Endothelial cell of umbilical vein (primary cell): ENCODE measurements at regions not wholly inside any gene's neighbourhood (a gene's known extent, or its start where the extent isn't known, plus 50 kb on each side); places are given as distances from the start of the nearest gene placed in this dataset.

ENCODE experiments used
- BruUV-seq: library from RNA; stranded (reverse); fragments of 400-500 nt; replicated peaks from 2 replicates; lab custom pipeline; 2021; lab: Mats Ljungman, UMichigan
- CTCF ChIA-PET: fragments of 300-600, 350-600 bp; sonication (Branson Sonifier 250); formaldehyde crosslinking; loops from one replicate; lab custom pipeline; 2021; ENCODE audit warnings: antibody characterized with exemption, inconsistent platforms; lab: Charles Lee
- POLR2A ChIA-PET: fragments of 300-600, 350-600 bp; sonication (Branson Sonifier 250); formaldehyde crosslinking; loops from one replicate; lab custom pipeline; 2021; ENCODE audit warnings: antibody characterized with exemption, inconsistent platforms; lab: Charles Lee
- DNase-seq: peaks from one replicate; pipeline ENCODE4 v3.0.0-alpha.2; 2011; ENCODE audit warnings: low read depth, low spot score
- FAIRE-seq: peaks from 2 replicates; lab custom pipeline; 2011; peaks lifted over from hg19 to GRCh38; lab: Jason Lieb, UNC
- H2AFZ ChIP-seq: 2 replicates; pipeline ENCODE4 v1.6.0; 2012; ENCODE audit warnings: low read depth, low read length, control low read depth, inconsistent platforms
- H3K27ac ChIP-seq: 2 replicates; pipeline ENCODE4 v1.5.1; 2011; ENCODE audit warnings: low read depth, mild to moderate bottlenecking, control low read depth, low read length, moderate library complexity; ENCODE audit not compliant: insufficient read depth
- H3K27me3 ChIP-seq, 2 experiments: 2 replicates each; pipeline versions ENCODE4 v1.6.0 to v1.6.1; 2011; ENCODE audit warnings: low read length in 2 of 2, mixed read lengths in 1 of 2; ENCODE audit not compliant: control insufficient read depth in 2 of 2, insufficient read depth in 2 of 2
- H3K36me3 ChIP-seq, 2 experiments: 2 replicates in 1 of 2; 3 replicates in 1 of 2; pipeline ENCODE4 v1.5.1; 2011; ENCODE audit warnings: low read length in 2 of 2, mild to moderate bottlenecking in 1 of 2, moderate library complexity in 1 of 2; ENCODE audit not compliant: control insufficient read depth in 2 of 2, insufficient read depth in 2 of 2; ENCODE audit errors: extremely low read depth in 1 of 2
- H3K4me1 ChIP-seq: 3 replicates; pipeline ENCODE4 v1.5.1; 2011; ENCODE audit warnings: mild to moderate bottlenecking, low read length; ENCODE audit not compliant: control insufficient read depth, insufficient read depth; ENCODE audit errors: extremely low read depth
- H3K4me2 ChIP-seq: 2 replicates; pipeline ENCODE4 v1.6.1; 2011; ENCODE audit warnings: low read length, control low read depth, mixed read lengths; ENCODE audit not compliant: insufficient read depth
- H3K4me3 ChIP-seq, 3 experiments: fragments of 200-600 bp in 1 of 3; sonication (generic), shearing (Covaris generic) in 1 of 3; replicated peaks in 1 of 3; 2 replicates each; pipeline ENCODE4 v1.5.1; 2011 to 2016; ENCODE audit warnings: control low read depth in 3 of 3, low read length in 3 of 3, mild to moderate bottlenecking in 2 of 3, inconsistent platforms in 1 of 3, low read depth in 1 of 3, moderate library complexity in 1 of 3; ENCODE audit not compliant: insufficient read depth in 1 of 3
- H3K79me2 ChIP-seq: 2 replicates; pipeline ENCODE4 v1.6.0; 2012; ENCODE audit warnings: low read length, inconsistent platforms; ENCODE audit not compliant: control insufficient read depth, insufficient read depth
- H3K9ac ChIP-seq: replicated peaks from 2 replicates; pipeline ENCODE3; 2011; ENCODE audit warnings: low read length, control low read depth; ENCODE audit not compliant: insufficient read depth; ENCODE audit errors: extremely low read depth
- H3K9me1 ChIP-seq: replicated peaks from 3 replicates; pipeline ENCODE4 v1.6.0; 2011; ENCODE audit warnings: mild to moderate bottlenecking, low read length; ENCODE audit not compliant: control insufficient read depth, insufficient read depth; ENCODE audit errors: extremely low read depth
- H3K9me3 ChIP-seq: replicated peaks from 2 replicates; pipeline ENCODE4 v1.5.1; 2012; ENCODE audit warnings: low read length, inconsistent platforms; ENCODE audit not compliant: control insufficient read depth, insufficient read depth
- H4K20me1 ChIP-seq: replicated peaks from 2 replicates; pipeline ENCODE3; 2011; ENCODE audit warnings: mild to moderate bottlenecking, low read length; ENCODE audit not compliant: control insufficient read depth, insufficient read depth; ENCODE audit errors: extremely low read depth
- EZH2 ChIP-seq: IDR thresholded peaks from 2 replicates; pipeline ENCODE4 v1.6.1; 2012; ENCODE audit warnings: borderline replicate concordance, low read depth, mild to moderate bottlenecking, moderate library complexity, low read length, inconsistent platforms; ENCODE audit not compliant: severe bottlenecking
- FOS ChIP-seq: IDR thresholded peaks from 2 replicates; pipeline ENCODE4 v1.6.1; 2011; ENCODE audit warnings: mild to moderate bottlenecking, low read length, moderate library complexity, borderline replicate concordance; ENCODE audit not compliant: insufficient read depth
- GATA2 ChIP-seq: IDR thresholded peaks from 2 replicates; pipeline ENCODE4 v1.7.0; 2011; ENCODE audit warnings: low read depth, mild to moderate bottlenecking, moderate library complexity, mixed read lengths, low read length; ENCODE audit not compliant: insufficient read length, insufficient read depth
- JUN ChIP-seq: IDR thresholded peaks from 2 replicates; pipeline ENCODE4 v1.6.1; 2011; ENCODE audit warnings: borderline replicate concordance, low read depth; ENCODE audit not compliant: insufficient read length, insufficient read depth
- MYC ChIP-seq: IDR thresholded peaks from one replicate; pipeline ENCODE4 v1.6.1; 2011; ENCODE audit warnings: mild to moderate bottlenecking, low read depth, low read length
- POLR2A ChIP-seq: IDR thresholded peaks from 2 replicates; pipeline ENCODE4 v1.6.1; 2012; ENCODE audit warnings: low read depth, mild to moderate bottlenecking, control low read depth, low read length
- POLR2AphosphoS5 ChIP-seq: IDR thresholded peaks from 2 replicates; pipeline ENCODE4 v1.6.1; 2012; ENCODE audit warnings: low read depth, mild to moderate bottlenecking, control low read depth, low read length, moderate library complexity; ENCODE audit not compliant: insufficient read depth
- dilution Hi-C: fragments of 300-500 bp; cut with MboI; formaldehyde crosslinking; loops from one replicate; pipeline ENCODE4 v1.15.0; 2019; ENCODE audit warnings: low sequenced_read_pairs; ENCODE audit not compliant: extremely low pct_ligation_motif_present
- intact Hi-C: fragments of 100-400 bp; cut with micrococcal nuclease; formaldehyde crosslinking; loops from one replicate; pipeline ENCODE4 v1.10.0; 2022
- TF ChIP-seq, protein P1 (sequence below): IDR thresholded peaks from 2 replicates; pipeline ENCODE4 v1.6.1; 2011; ENCODE audit not compliant: insufficient read depth, insufficient read length
- TF ChIP-seq, protein P2 (sequence below), 2 donors: IDR thresholded peaks; 1 replicate in 1 of 2; 2 replicates in 1 of 2; pipeline ENCODE4 v1.5.1; 2011; ENCODE audit warnings: low read length in 2 of 2, mild to moderate bottlenecking in 2 of 2, moderate library complexity in 2 of 2, control low read depth in 1 of 2, inconsistent platforms in 1 of 2, low read depth in 1 of 2; ENCODE audit not compliant: insufficient read depth in 1 of 2; ENCODE audit errors: extremely low read depth in 1 of 2

DNA sequence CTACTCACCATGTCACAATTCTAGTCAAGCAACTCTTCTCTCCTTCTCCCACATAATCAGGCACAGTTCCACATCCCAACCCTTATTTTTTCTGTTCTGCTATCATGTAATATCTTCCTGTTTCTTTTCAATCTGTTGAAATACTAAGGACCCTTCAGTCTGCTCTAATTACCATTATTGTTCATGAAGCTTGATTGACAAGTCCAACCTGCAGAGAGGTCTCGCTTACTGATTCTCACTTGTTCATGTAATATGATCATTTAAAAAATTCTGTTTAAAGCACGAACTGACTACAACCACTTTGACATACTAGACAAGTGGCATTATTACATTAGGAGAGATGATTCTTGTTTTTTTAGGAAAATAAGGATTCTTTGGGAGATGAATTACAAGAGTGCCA is 108.6 kb upstream of the MAD2L1 start:
- H3K9me3 ChIP-seq: no peaks in the 10 kb centered on the region
- H3K4me2 ChIP-seq: no peak overlapping the region
- FAIRE-seq (no peak), DNase-seq (no peak)
- TF ChIP-seq, protein P1, sequence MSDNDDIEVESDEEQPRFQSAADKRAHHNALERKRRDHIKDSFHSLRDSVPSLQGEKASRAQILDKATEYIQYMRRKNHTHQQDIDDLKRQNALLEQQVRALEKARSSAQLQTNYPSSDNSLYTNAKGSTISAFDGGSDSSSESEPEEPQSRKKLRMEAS: no peak
- TF ChIP-seq, protein P2, sequence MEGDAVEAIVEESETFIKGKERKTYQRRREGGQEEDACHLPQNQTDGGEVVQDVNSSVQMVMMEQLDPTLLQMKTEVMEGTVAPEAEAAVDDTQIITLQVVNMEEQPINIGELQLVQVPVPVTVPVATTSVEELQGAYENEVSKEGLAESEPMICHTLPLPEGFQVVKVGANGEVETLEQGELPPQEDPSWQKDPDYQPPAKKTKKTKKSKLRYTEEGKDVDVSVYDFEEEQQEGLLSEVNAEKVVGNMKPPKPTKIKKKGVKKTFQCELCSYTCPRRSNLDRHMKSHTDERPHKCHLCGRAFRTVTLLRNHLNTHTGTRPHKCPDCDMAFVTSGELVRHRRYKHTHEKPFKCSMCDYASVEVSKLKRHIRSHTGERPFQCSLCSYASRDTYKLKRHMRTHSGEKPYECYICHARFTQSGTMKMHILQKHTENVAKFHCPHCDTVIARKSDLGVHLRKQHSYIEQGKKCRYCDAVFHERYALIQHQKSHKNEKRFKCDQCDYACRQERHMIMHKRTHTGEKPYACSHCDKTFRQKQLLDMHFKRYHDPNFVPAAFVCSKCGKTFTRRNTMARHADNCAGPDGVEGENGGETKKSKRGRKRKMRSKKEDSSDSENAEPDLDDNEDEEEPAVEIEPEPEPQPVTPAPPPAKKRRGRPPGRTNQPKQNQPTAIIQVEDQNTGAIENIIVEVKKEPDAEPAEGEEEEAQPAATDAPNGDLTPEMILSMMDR (IDR thresholded peaks at IDR 0.05; ENCODE audit: extremely low read depth in 1 of 2, insufficient read depth in 1 of 2, low read depth in 1 of 2, low read length in 2 of 2): no peak
- no peak for TF ChIP-seq MYC
- TF ChIP-seq EZH2: no peak
- TF ChIP-seq POLR2A: no peak
- TF ChIP-seq POLR2AphosphoS5: no peak
- TF ChIP-seq JUN: no peak
- no peak for TF ChIP-seq GATA2
- TF ChIP-seq FOS: no peak
- no TSS peak for BruUV-seq
- no peaks in the 10 kb centered on the region for H3K79me2 ChIP-seq
- intact Hi-C loops (no loop called here), dilution Hi-C loops (no loop called here)
- no peaks in the 10 kb centered on the region for H4K20me1 ChIP-seq
- H3K27me3 ChIP-seq: no peaks in the 10 kb centered on the region
- H3K9me1 ChIP-seq: no peaks in the 10 kb centered on the region
- H3K36me3 ChIP-seq: no peaks in the 10 kb centered on the region
- POLR2A ChIA-PET: no interaction called here
- CTCF ChIA-PET: interaction anchor here (1.8 kb wide), 1 partner anchor 20 kb away, joined by 5 read pairs; no protein-coding TSS in a partner anchor
- H2AFZ ChIP-seq: no peak overlapping the region
- H3K4me3 ChIP-seq: no peak overlapping the region
- H3K27ac ChIP-seq: no peak overlapping the region
- H3K4me1 ChIP-seq: no peaks in the 10 kb centered on the region
- H3K9ac ChIP-seq: no peak overlapping the region
